ENCODE measurements at regions not wholly inside any gene's neighbourhood (a gene's known extent, or its start where the extent isn't known, plus 50 kb on each side); places are given as distances from the start of the nearest gene placed in this dataset.

GRCh38 chr6:134402372-134402984 lies 84.6 kb upstream of the SGK1 start:
- H3K4me3 ChIP-seq (replicated peaks; ENCODE audit: low read depth, low read length) = no peak overlapping the region
- no peak for DNase-seq (ENCODE audit: low read depth)
- TF ChIP-seq, protein P1, sequence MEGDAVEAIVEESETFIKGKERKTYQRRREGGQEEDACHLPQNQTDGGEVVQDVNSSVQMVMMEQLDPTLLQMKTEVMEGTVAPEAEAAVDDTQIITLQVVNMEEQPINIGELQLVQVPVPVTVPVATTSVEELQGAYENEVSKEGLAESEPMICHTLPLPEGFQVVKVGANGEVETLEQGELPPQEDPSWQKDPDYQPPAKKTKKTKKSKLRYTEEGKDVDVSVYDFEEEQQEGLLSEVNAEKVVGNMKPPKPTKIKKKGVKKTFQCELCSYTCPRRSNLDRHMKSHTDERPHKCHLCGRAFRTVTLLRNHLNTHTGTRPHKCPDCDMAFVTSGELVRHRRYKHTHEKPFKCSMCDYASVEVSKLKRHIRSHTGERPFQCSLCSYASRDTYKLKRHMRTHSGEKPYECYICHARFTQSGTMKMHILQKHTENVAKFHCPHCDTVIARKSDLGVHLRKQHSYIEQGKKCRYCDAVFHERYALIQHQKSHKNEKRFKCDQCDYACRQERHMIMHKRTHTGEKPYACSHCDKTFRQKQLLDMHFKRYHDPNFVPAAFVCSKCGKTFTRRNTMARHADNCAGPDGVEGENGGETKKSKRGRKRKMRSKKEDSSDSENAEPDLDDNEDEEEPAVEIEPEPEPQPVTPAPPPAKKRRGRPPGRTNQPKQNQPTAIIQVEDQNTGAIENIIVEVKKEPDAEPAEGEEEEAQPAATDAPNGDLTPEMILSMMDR (IDR thresholded peaks at IDR 0.05; ENCODE audit: low read length, missing control alignments) = no peak

GRCh38 chr6:134400941-134401340 lies 83.0 kb upstream of the SGK1 start:
- H3K4me3 ChIP-seq (replicated peaks; ENCODE audit: low read depth, low read length) = no peak overlapping the region
- no peak for DNase-seq (ENCODE audit: low read depth)
- TF ChIP-seq, protein P1 (IDR thresholded peaks at IDR 0.05; ENCODE audit: low read length, missing control alignments) = no peak

DNA sequence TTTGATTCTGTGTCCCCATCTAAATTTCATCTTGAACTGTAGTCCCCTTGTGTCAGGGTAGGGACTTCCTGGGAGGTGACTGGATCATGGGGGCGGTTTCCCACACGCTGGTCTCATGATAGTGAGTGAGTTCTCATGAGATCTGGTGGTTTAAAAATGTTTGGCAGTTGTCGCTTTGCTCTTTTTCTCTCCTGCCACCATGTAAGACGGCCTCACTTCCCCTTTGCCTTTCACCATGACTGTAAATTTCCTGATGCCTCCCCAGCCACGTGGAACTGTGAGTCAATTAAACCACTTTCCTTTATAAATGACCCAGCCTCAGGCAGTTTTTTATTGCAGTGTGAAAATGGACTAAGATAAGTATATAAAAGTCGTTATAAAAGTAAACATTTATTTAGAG lies 80.5 kb upstream of the SGK1 start:
- TF ChIP-seq, protein P1 (IDR thresholded peaks at IDR 0.05; ENCODE audit: low read length, missing control alignments) = no peak
- no peak overlapping the region for H3K4me3 ChIP-seq (replicated peaks; ENCODE audit: low read depth, low read length)
- no peak for DNase-seq (ENCODE audit: low read depth)

DNA sequence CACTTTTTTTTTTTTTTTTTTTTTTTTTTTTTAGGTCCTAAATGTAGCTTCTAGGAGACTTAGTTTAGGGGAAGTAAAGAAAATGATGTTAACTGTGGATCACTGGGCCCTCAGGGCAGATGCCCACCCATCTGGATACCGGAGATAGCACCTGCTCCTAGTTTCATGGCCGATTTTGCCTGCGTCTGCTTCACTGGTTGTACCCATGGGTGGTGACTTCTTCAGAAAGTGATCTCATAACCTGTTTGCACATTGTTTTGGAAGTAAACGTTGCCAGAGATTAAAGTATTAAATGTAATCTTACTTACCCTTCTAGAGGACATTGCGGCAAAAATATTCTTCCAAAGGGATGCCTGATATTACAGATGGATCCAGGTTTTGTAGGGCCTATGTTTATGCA lies 79.8 kb upstream of the SGK1 start:
- TF ChIP-seq, protein P1 (IDR thresholded peaks at IDR 0.05; ENCODE audit: low read length, missing control alignments) = no peak
- no peak for DNase-seq (ENCODE audit: low read depth)
- H3K4me3 ChIP-seq (replicated peaks; ENCODE audit: low read depth, low read length) = no peak overlapping the region

GRCh38 chr6:134394905-134395304 lies 77.0 kb upstream of the SGK1 start:
- TF ChIP-seq, protein P1 (IDR thresholded peaks at IDR 0.05; ENCODE audit: low read length, missing control alignments) = no peak
- DNase-seq (ENCODE audit: low read depth) = no peak
- H3K4me3 ChIP-seq (replicated peaks; ENCODE audit: low read depth, low read length) = no peak overlapping the region

DNA sequence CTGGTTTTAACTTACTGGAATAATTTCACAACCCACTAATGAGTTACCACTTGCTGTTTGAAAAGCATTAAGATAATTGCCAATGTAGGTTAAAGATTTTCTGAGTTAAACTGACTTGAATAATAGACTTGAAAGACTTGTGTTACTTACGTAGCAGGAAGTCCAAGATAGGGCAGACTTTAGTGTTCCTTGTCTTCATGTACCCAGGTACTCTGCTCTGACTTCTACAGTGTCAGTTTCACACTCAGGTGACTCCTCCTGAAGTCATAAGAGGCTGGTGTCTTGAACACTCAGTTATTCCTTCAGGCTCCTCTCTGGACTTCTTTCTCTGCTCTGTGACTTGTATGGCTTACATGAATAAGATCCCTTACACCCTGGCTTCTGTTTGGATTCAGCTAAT lies 76.3 kb upstream of the SGK1 start:
- TF ChIP-seq, protein P1 (IDR thresholded peaks at IDR 0.05; ENCODE audit: low read length, missing control alignments) = no peak
- H3K4me3 ChIP-seq (replicated peaks; ENCODE audit: low read depth, low read length) = no peak overlapping the region

DNA sequence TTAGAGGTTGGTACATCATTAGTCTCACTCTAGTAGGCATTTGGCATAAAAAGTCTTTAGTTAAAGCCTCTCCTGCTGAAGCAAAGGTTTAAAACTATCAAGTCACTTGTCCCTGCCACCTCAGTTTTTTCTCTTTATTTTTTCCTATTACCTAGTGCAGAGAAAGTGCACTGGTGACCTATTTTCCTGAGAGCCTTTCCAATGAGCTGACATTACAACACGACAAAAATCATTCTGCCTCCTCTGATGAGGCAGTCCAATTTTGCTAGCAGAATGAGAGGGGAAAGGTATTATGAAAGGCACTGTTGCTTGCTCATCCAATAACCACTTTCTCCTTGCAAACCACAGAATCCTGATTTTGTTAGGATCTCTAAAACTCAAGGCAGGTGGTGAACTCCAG lies 73.3 kb upstream of the SGK1 start:
- no peak overlapping the region for H3K4me3 ChIP-seq (replicated peaks; ENCODE audit: low read depth, low read length)
- TF ChIP-seq, protein P1 (IDR thresholded peaks at IDR 0.05; ENCODE audit: low read length, missing control alignments) = no peak
- no peak for DNase-seq (ENCODE audit: low read depth)

More for the DNA sequence above, 76.3 kb upstream of the SGK1 start:
- DNase-seq (ENCODE audit: low read depth) = no peak
